ENCODE measurements at regions not wholly inside any gene's neighbourhood (a gene's known extent, or its start where the extent isn't known, plus 50 kb on each side); places are given as distances from the start of the nearest gene placed in this dataset.
A peak's percentile ranks its signal among the peaks of the same experiment; 100 is the strongest.

GRCh38 chr6:103139377-103139776 is 1720.3 kb downstream of the HACE1 start:
- no peaks in the 10 kb centered on the region for H4K20me1 ChIP-seq (ENCODE audit: insufficient read depth, low read length)
- no peak for TF ChIP-seq CTCF (IDR thresholded peaks at IDR 0.05; ENCODE audit: low read depth, low read length)
- H3K4me1 ChIP-seq (ENCODE audit: low read length), result no peaks in the 10 kb centered on the region
- H3K79me2 ChIP-seq (ENCODE audit: low read length), result no peaks in the 10 kb centered on the region
- H3K36me3 ChIP-seq (replicated peaks; ENCODE audit: low read depth, low read length), result no peaks in the 10 kb centered on the region
- H3K9me3 ChIP-seq (ENCODE audit: insufficient read depth, low read length), result no peaks in the 10 kb centered on the region
- H3K27ac ChIP-seq (ENCODE audit: low read length), result no peak overlapping the region
- no peaks in the 10 kb centered on the region for H3K27me3 ChIP-seq (ENCODE audit: low read depth, low read length)
- H3K4me2 ChIP-seq (ENCODE audit: low read length), result no peak overlapping the region
- H3K4me3 ChIP-seq (ENCODE audit: low read length), result no peak overlapping the region
- H2AFZ ChIP-seq (ENCODE audit: low read depth, low read length), result no peak overlapping the region
- no peak overlapping the region for H3K9ac ChIP-seq (ENCODE audit: low read length)

GRCh38 chr6:103124471-103124870 is 1731.0 kb downstream of the GRIK2 start:
- no peak for TF ChIP-seq CTCF (IDR thresholded peaks at IDR 0.05; ENCODE audit: low read depth, low read length)
- TF ChIP-seq EZH2phosphoT487 (IDR thresholded peaks at IDR 0.05; ENCODE audit: low read depth), result no peak
- Histone ChIP-seq H3K9ac (ENCODE audit: low read length) (no peak overlapping the region), H3K4me1 (ENCODE audit: low read length) (peaks cover 3% of the 10 kb centered on the region; the same call in 1 of the 2 replicates), H3K4me2 (ENCODE audit: low read length) (no peak overlapping the region), H3K27me3 (ENCODE audit: low read depth, low read length) (no peaks in the 10 kb centered on the region), H2AFZ (ENCODE audit: low read depth, low read length) (no peak overlapping the region), H3K27ac (ENCODE audit: low read length) (no peak overlapping the region), H4K20me1 (ENCODE audit: insufficient read depth, low read length) (no peaks in the 10 kb centered on the region), H3K36me3 (replicated peaks; ENCODE audit: low read depth, low read length) (no peaks in the 10 kb centered on the region), H3K9me3 (ENCODE audit: insufficient read depth, low read length) (no peaks in the 10 kb centered on the region), H3K79me2 (ENCODE audit: low read length) (no peaks in the 10 kb centered on the region), H3K4me3 (ENCODE audit: low read length) (no peak overlapping the region)

GRCh38 chr6:103122766-103123601 is 1729.5 kb downstream of the GRIK2 start:
- Histone ChIP-seq H3K4me1 (ENCODE audit: low read length) (peaks cover 3% of the 10 kb centered on the region; the same call in 1 of the 2 replicates), H3K79me2 (ENCODE audit: low read length) (no peaks in the 10 kb centered on the region), H3K9me3 (ENCODE audit: insufficient read depth, low read length) (no peaks in the 10 kb centered on the region), H3K36me3 (replicated peaks; ENCODE audit: low read depth, low read length) (no peaks in the 10 kb centered on the region), H3K9ac (ENCODE audit: low read length) (no peak overlapping the region), H2AFZ (ENCODE audit: low read depth, low read length) (no peak overlapping the region; the same call in 1 of the 2 replicates), H3K4me3 (ENCODE audit: low read length) (no peak overlapping the region), H3K27me3 (ENCODE audit: low read depth, low read length) (no peaks in the 10 kb centered on the region), H3K27ac (ENCODE audit: low read length) (no peak overlapping the region), H3K4me2 (ENCODE audit: low read length) (peak overlapping the region; percentile 42), H4K20me1 (ENCODE audit: insufficient read depth, low read length) (no peaks in the 10 kb centered on the region)
- no peak for TF ChIP-seq EZH2phosphoT487 (IDR thresholded peaks at IDR 0.05; ENCODE audit: low read depth)
- peak; percentile 68 for TF ChIP-seq CTCF (IDR thresholded peaks at IDR 0.05; ENCODE audit: low read depth, low read length)

GRCh38 chr6:103119056-103119455 is 1725.5 kb downstream of the GRIK2 start:
- no peaks in the 10 kb centered on the region for H3K79me2 ChIP-seq (ENCODE audit: low read length)
- no peak overlapping the region for H3K4me2 ChIP-seq (ENCODE audit: low read length)
- H3K36me3 ChIP-seq (replicated peaks; ENCODE audit: low read depth, low read length), result no peaks in the 10 kb centered on the region
- H3K27ac ChIP-seq (ENCODE audit: low read length), result no peak overlapping the region
- H3K4me1 ChIP-seq (ENCODE audit: low read length), result peaks cover 3% of the 10 kb centered on the region; the same call in 1 of the 2 replicates
- no peak overlapping the region for H3K4me3 ChIP-seq (ENCODE audit: low read length)
- no peaks in the 10 kb centered on the region for H4K20me1 ChIP-seq (ENCODE audit: insufficient read depth, low read length)
- no peak overlapping the region for H2AFZ ChIP-seq (ENCODE audit: low read depth, low read length)
- no peak overlapping the region for H3K9ac ChIP-seq (ENCODE audit: low read length)
- TF ChIP-seq EZH2phosphoT487 (IDR thresholded peaks at IDR 0.05; ENCODE audit: low read depth) (no peak), CTCF (IDR thresholded peaks at IDR 0.05; ENCODE audit: low read depth, low read length) (no peak)
- H3K27me3 ChIP-seq (ENCODE audit: low read depth, low read length), result no peaks in the 10 kb centered on the region
- no peaks in the 10 kb centered on the region for H3K9me3 ChIP-seq (ENCODE audit: insufficient read depth, low read length)
